Prostate gland (tissue), 2 donors: ENCODE measurements at regions not wholly inside any gene's neighbourhood (a gene's known extent, or its start where the extent isn't known, plus 50 kb on each side); places are given as distances from the start of the nearest gene placed in this dataset.

ENCODE experiments used
- DNase-seq: peaks from one replicate; pipeline ENCODE4 v3.0.0-alpha.2; 2019; ENCODE audit warnings: low spot score
- H3K27ac ChIP-seq, 2 donors: fragments of 200-600 bp; sonication (generic); 2 replicates each; pipeline ENCODE4 v1.5.1; 2017 to 2019
- H3K27me3 ChIP-seq: fragments of 200-600 bp; sonication (generic); replicated peaks from 2 replicates; pipeline ENCODE4 v1.5.1; 2019; ENCODE audit not compliant: insufficient read depth
- H3K36me3 ChIP-seq, 2 donors: fragments of 200-600 bp; sonication (generic); 1 replicate in 1 of 2; 2 replicates in 1 of 2; pipeline versions ENCODE4 v1.5.1 to v1.8.1; 2017 to 2019
- H3K4me1 ChIP-seq: fragments of 200-600 bp; sonication (generic); replicated peaks from 2 replicates; pipeline ENCODE4 v1.5.1; 2019
- H3K4me3 ChIP-seq, 2 donors: fragments of 200-600 bp; sonication (generic); 2 replicates each; pipeline ENCODE4 v1.5.1; 2017 to 2019
- H3K9me3 ChIP-seq: fragments of 200-600 bp; sonication (generic); 2 replicates; pipeline ENCODE4 v1.5.1; 2017
- CTCF ChIP-seq, 4 experiments: fragments of 200-600 bp in 2 of 4; fragments of 450-650 bp in 2 of 4; sonication (generic) in 2 of 4; IDR thresholded peaks; 1 replicate in 3 of 4; 2 replicates in 1 of 4; pipeline ENCODE4 v1.5.1; 2016 to 2019; ENCODE audit warnings: antibody characterized with exemption in 4 of 4, mild to moderate bottlenecking in 2 of 4, moderate library complexity in 2 of 4
- POLR2A ChIP-seq: fragments of 450-650 bp; IDR thresholded peaks from one replicate; pipeline ENCODE4 v1.6.1; 2016; ENCODE audit warnings: antibody characterized with exemption, mild to moderate bottlenecking
- POLR2AphosphoS5 ChIP-seq: sonication (generic); formaldehyde crosslinking; IDR thresholded peaks from one replicate; pipeline ENCODE4 v1.6.1; 2017; ENCODE audit warnings: antibody characterized with exemption
- WGBS: methylation state at CpG from one replicate; pipeline ENCODE4 v1.1.5; 2018; 5-methylcytosine and 5-hydroxymethylcytosine counted together
- intact Hi-C: fragments of 100-400 bp; cut with DNase I; formaldehyde crosslinking; loops from one replicate; pipeline ENCODE4 v1.14.2; 2022

GRCh38 chr11:122248939-122249338, 132.9 kb upstream of the BLID start:
- no peak for DNase-seq

GRCh38 chr11:122248131-122248530, 132.1 kb upstream of the BLID start:
- Histone ChIP-seq H3K4me3 (no peak overlapping the region), H3K4me1 (no peaks in the 10 kb centered on the region), H3K27ac (no peak overlapping the region), H3K27me3 (no peaks in the 10 kb centered on the region), H3K9me3 (no peaks in the 10 kb centered on the region), H3K36me3 (no peaks in the 10 kb centered on the region)
- intact Hi-C loops: no loop called here
- no peak for DNase-seq
- TF ChIP-seq POLR2AphosphoS5: no peak
- TF ChIP-seq POLR2A: no peak
- no peak for TF ChIP-seq CTCF (IDR thresholded peaks at IDR 0.05)
- 22% methylated on average over 4 of the region's 4 CpGs for WGBS

More at GRCh38 chr11:122248939-122249338, 132.9 kb upstream of the BLID start:
- WGBS: 92% methylated on average over 8 of the region's 8 CpGs
- TF ChIP-seq CTCF (IDR thresholded peaks at IDR 0.05) (no peak), POLR2AphosphoS5 (no peak), POLR2A (no peak)
- intact Hi-C loops: no loop called here
- Histone ChIP-seq H3K27ac (no peak overlapping the region), H3K36me3 (no peaks in the 10 kb centered on the region), H3K4me1 (no peaks in the 10 kb centered on the region), H3K4me3 (no peak overlapping the region), H3K27me3 (no peaks in the 10 kb centered on the region), H3K9me3 (no peaks in the 10 kb centered on the region)

- no peak for DNase-seq
- WGBS: 80% methylated on average over 2 of the region's 2 CpGs
- intact Hi-C loops: no loop called here
Observed at GRCh38 chr11:122246874-122247273, 130.9 kb upstream of the BLID start.

GRCh38 chr11:122242731-122243130, 126.7 kb upstream of the BLID start:
- TF ChIP-seq CTCF (IDR thresholded peaks at IDR 0.05): no peak
- TF ChIP-seq POLR2A: no peak
- no peak for TF ChIP-seq POLR2AphosphoS5

More at GRCh38 chr11:122246874-122247273, 130.9 kb upstream of the BLID start:
- TF ChIP-seq POLR2AphosphoS5 (no peak), POLR2A (no peak), CTCF (IDR thresholded peaks at IDR 0.05) (no peak)
- no peak overlapping the region for H3K4me3 ChIP-seq
- H3K36me3 ChIP-seq: no peaks in the 10 kb centered on the region
- H3K4me1 ChIP-seq: no peaks in the 10 kb centered on the region
- no peaks in the 10 kb centered on the region for H3K9me3 ChIP-seq
- H3K27me3 ChIP-seq: no peaks in the 10 kb centered on the region
- H3K27ac ChIP-seq: no peak overlapping the region

GRCh38 chr11:122241566-122241965, 125.6 kb upstream of the BLID start:
- H3K4me1 ChIP-seq: no peaks in the 10 kb centered on the region
- H3K27ac ChIP-seq: no peak overlapping the region
- H3K4me3 ChIP-seq: no peak overlapping the region
- intact Hi-C loops: no loop called here
- H3K9me3 ChIP-seq: no peaks in the 10 kb centered on the region
- 86% methylated on average over 3 of the region's 3 CpGs for WGBS
- H3K27me3 ChIP-seq: no peaks in the 10 kb centered on the region
- H3K36me3 ChIP-seq: no peaks in the 10 kb centered on the region
- DNase-seq: no peak
- TF ChIP-seq CTCF (IDR thresholded peaks at IDR 0.05) (no peak), POLR2AphosphoS5 (no peak), POLR2A (no peak)

More at GRCh38 chr11:122242731-122243130, 126.7 kb upstream of the BLID start:
- Histone ChIP-seq H3K36me3 (no peaks in the 10 kb centered on the region), H3K27ac (no peak overlapping the region), H3K4me1 (no peaks in the 10 kb centered on the region), H3K27me3 (no peaks in the 10 kb centered on the region), H3K9me3 (no peaks in the 10 kb centered on the region), H3K4me3 (no peak overlapping the region)
- intact Hi-C loops: no loop called here
- DNase-seq: no peak
- WGBS: 88% methylated on average over 3 of the region's 3 CpGs
